ENCODE measurements at regions not wholly inside any gene's neighbourhood (a gene's known extent, or its start where the extent isn't known, plus 50 kb on each side); places are given as distances from the start of the nearest gene placed in this dataset.

GRCh38 chr5:171675511-171675910 lies 110.1 kb upstream of the SMIM23 start (continued):
- TF ChIP-seq HDAC2 (IDR thresholded peaks at IDR 0.05; ENCODE audit: borderline replicate concordance in 1 of 2, low read depth in 2 of 2, low read length in 2 of 2) (no peak), HDAC6 (IDR thresholded peaks at IDR 0.05; ENCODE audit: low read depth, low read length) (no peak), BACH1 (IDR thresholded peaks at IDR 0.05; ENCODE audit: low read length) (no peak), CBX8 (IDR thresholded peaks at IDR 0.05; ENCODE audit: borderline replicate concordance, low read depth, low read length) (no peak), NANOG (IDR thresholded peaks at IDR 0.05; ENCODE audit: insufficient read depth, low read depth, low read length, poor library complexity, severe bottlenecking) (no peak)

Data from H1 (cell line).